Nephron (organoid): ENCODE measurements at regions not wholly inside any gene's neighbourhood (a gene's known extent, or its start where the extent isn't known, plus 50 kb on each side); places are given as distances from the start of the nearest gene placed in this dataset.

ENCODE experiments used
- H3K27ac Mint-ChIP-seq, 3 experiments: 2 replicates each; pipeline ENCODE4 v1.8.0; 2020; ENCODE audit warnings: mixed read lengths in 3 of 3, mild to moderate bottlenecking in 2 of 3, moderate library complexity in 1 of 3
- H3K27me3 Mint-ChIP-seq: 2 replicates; pipeline ENCODE4 v1.8.0; 2021; ENCODE audit warnings: low read depth, mild to moderate bottlenecking, moderate library complexity, mixed read lengths
- H3K36me3 Mint-ChIP-seq: 2 replicates; pipeline ENCODE4 v1.8.0; 2020; ENCODE audit warnings: low read depth, mixed read lengths
- H3K4me1 Mint-ChIP-seq: 2 replicates; pipeline ENCODE4 v1.8.0; 2020; ENCODE audit warnings: mixed read lengths
- H3K4me3 Mint-ChIP-seq, 3 experiments: 2 replicates each; pipeline ENCODE4 v1.8.0; 2020; ENCODE audit warnings: mild to moderate bottlenecking in 3 of 3, mixed read lengths in 3 of 3, moderate library complexity in 2 of 3
- H3K9me3 Mint-ChIP-seq: 2 replicates; pipeline ENCODE4 v1.8.0; 2020; ENCODE audit warnings: mixed read lengths
- CTCF ChIP-seq, 3 experiments: fragments of 200-600 bp; sonication (generic); IDR thresholded peaks; one replicate each; pipeline ENCODE4 v1.5.0; 2021; ENCODE audit warnings: antibody characterized with exemption in 3 of 3; ENCODE audit not compliant: unreplicated experiment in 3 of 3

- Mint-ChIP-seq H3K27me3 (peaks cover 9% of the 10 kb centered on the region), H3K9me3 (peaks cover 7% of the 10 kb centered on the region), H3K36me3 (no peaks in the 10 kb centered on the region), H3K4me3 (no peak overlapping the region), H3K4me1 (peaks cover 16% of the 10 kb centered on the region), H3K27ac (no peak overlapping the region)
- TF ChIP-seq CTCF (IDR thresholded peaks at IDR 0.05; ENCODE audit: unreplicated experiment in 3 of 3), result peak in 1 of 3 experiments; percentile 7
Observed at GRCh38 chr10:14385596-14386593, 55.2 kb upstream of the FRMD4A start.

- Mint-ChIP-seq H3K27me3 (peaks cover 9% of the 10 kb centered on the region), H3K4me3 (no peak overlapping the region), H3K4me1 (peaks cover 13% of the 10 kb centered on the region), H3K36me3 (no peaks in the 10 kb centered on the region), H3K9me3 (peaks cover 7% of the 10 kb centered on the region), H3K27ac (no peak overlapping the region)
- TF ChIP-seq CTCF (IDR thresholded peaks at IDR 0.05; ENCODE audit: unreplicated experiment in 3 of 3), result no peak
Observed at GRCh38 chr10:14384915-14385314, 54.2 kb upstream of the FRMD4A start.

- H3K27me3 Mint-ChIP-seq, result peaks cover 9% of the 10 kb centered on the region
- no peak overlapping the region for H3K27ac Mint-ChIP-seq
- peaks cover 19% of the 10 kb centered on the region for H3K4me1 Mint-ChIP-seq
- H3K9me3 Mint-ChIP-seq, result peaks cover 5% of the 10 kb centered on the region
- no peaks in the 10 kb centered on the region for H3K36me3 Mint-ChIP-seq
- TF ChIP-seq CTCF (IDR thresholded peaks at IDR 0.05; ENCODE audit: unreplicated experiment in 3 of 3), result no peak
- no peak overlapping the region for H3K4me3 Mint-ChIP-seq
Observed at GRCh38 chr10:14384116-14384730, 53.5 kb upstream of the FRMD4A start.

GRCh38 chr10:14383266-14383665 is 52.5 kb upstream of the FRMD4A start:
- no peaks in the 10 kb centered on the region for H3K36me3 Mint-ChIP-seq
- H3K27ac Mint-ChIP-seq, result no peak overlapping the region
- H3K4me3 Mint-ChIP-seq, result no peak overlapping the region
- peaks cover 14% of the 10 kb centered on the region for H3K27me3 Mint-ChIP-seq
- H3K9me3 Mint-ChIP-seq, result peaks cover 3% of the 10 kb centered on the region
- H3K4me1 Mint-ChIP-seq, result peaks cover 26% of the 10 kb centered on the region
- TF ChIP-seq CTCF (IDR thresholded peaks at IDR 0.05; ENCODE audit: unreplicated experiment in 3 of 3), result no peak

GRCh38 chr10:14382531-14382930 is 51.8 kb upstream of the FRMD4A start:
- no peak overlapping the region for H3K4me3 Mint-ChIP-seq
- H3K4me1 Mint-ChIP-seq, result peaks cover 31% of the 10 kb centered on the region
- peaks cover 14% of the 10 kb centered on the region for H3K27me3 Mint-ChIP-seq
- no peaks in the 10 kb centered on the region for H3K36me3 Mint-ChIP-seq
- no peak for TF ChIP-seq CTCF (IDR thresholded peaks at IDR 0.05; ENCODE audit: unreplicated experiment in 3 of 3)
- H3K9me3 Mint-ChIP-seq, result peaks cover 3% of the 10 kb centered on the region
- no peak overlapping the region for H3K27ac Mint-ChIP-seq
